ENCODE measurements at regions not wholly inside any gene's neighbourhood (a gene's known extent, or its start where the extent isn't known, plus 50 kb on each side); places are given as distances from the start of the nearest gene placed in this dataset.

DNA sequence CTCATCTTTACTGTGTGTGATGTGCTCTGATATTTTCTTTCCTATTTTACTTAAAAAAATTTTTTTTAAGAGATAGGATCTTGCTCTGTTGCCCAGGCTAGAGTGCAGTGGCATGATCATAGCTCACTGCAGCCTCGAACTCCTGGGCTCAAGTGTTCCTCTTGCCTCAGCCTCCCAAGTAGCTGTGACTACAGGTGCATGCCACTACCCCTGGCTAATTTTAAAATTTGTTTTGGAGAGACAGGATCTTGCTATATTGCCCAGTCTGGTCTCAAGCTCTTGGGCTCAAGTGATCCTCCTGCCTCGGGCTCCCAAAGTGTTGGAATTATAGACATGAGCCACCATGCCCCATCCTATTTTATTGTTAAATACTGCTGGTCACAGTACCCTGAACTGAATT lies 67.4 kb downstream of the FOXD2 start:
- 79 to 86% methylated on average over 1 to 2 of the region's 2 CpGs for WGBS, 2 donors (ENCODE audit: low coverage in 1 of 2)
- Histone ChIP-seq H3K4me1 (peaks cover 0 to 18% (median 8%) of the 10 kb centered on the region in 3 donors), H3K27me3 (peaks cover 89% of the 10 kb centered on the region)

DNA sequence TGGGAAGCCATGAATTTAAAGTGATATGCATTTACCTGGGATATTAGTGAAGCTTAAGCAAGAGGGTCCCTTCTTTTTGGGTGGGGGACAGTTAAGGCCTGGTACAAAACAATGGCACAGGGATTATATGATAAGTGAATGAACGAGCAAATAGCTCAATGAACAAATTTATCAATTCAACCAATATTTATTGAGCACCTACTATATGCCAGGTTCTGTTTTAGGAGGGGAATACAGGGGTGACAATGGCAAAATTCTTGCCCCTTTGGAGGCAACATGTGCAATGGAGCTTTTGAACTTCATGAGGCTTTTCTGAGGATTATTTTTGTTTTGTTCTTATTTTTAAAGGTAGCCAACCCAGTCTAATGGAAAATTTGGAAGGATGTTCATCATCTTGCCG lies 68.2 kb downstream of the FOXD2 start:
- Histone ChIP-seq H3K4me3 (no peak overlapping the region), H3K27ac (no peak overlapping the region), H3K4me1 (peaks cover 0 to 18% (median 8%) of the 10 kb centered on the region in 3 donors), H3K9me3 (no peaks in the 10 kb centered on the region), H3K36me3 (no peaks in the 10 kb centered on the region), H3K27me3 (peaks cover 86% of the 10 kb centered on the region)
- TF ChIP-seq EP300 (IDR thresholded peaks at IDR 0.05) (no peak), POLR2A (IDR thresholded peaks at IDR 0.05) (no peak), POLR2AphosphoS5 (IDR thresholded peaks at IDR 0.05) (no peak)
- TF ChIP-seq, protein P1, sequence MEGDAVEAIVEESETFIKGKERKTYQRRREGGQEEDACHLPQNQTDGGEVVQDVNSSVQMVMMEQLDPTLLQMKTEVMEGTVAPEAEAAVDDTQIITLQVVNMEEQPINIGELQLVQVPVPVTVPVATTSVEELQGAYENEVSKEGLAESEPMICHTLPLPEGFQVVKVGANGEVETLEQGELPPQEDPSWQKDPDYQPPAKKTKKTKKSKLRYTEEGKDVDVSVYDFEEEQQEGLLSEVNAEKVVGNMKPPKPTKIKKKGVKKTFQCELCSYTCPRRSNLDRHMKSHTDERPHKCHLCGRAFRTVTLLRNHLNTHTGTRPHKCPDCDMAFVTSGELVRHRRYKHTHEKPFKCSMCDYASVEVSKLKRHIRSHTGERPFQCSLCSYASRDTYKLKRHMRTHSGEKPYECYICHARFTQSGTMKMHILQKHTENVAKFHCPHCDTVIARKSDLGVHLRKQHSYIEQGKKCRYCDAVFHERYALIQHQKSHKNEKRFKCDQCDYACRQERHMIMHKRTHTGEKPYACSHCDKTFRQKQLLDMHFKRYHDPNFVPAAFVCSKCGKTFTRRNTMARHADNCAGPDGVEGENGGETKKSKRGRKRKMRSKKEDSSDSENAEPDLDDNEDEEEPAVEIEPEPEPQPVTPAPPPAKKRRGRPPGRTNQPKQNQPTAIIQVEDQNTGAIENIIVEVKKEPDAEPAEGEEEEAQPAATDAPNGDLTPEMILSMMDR (IDR thresholded peaks at IDR 0.05) = no peak
- no peak for ATAC-seq
- 86 to 89% methylated on average over 2 of the region's 2 CpGs for WGBS, 2 donors (ENCODE audit: low coverage in 1 of 2)

More for the DNA sequence above, 67.4 kb downstream of the FOXD2 start:
- no peak overlapping the region for H3K27ac ChIP-seq
- no peak overlapping the region for H3K4me3 ChIP-seq
- no peak for ATAC-seq
- no peaks in the 10 kb centered on the region for H3K9me3 ChIP-seq
- TF ChIP-seq POLR2AphosphoS5 (IDR thresholded peaks at IDR 0.05) (no peak), POLR2A (IDR thresholded peaks at IDR 0.05) (no peak)
- TF ChIP-seq, protein P1 (IDR thresholded peaks at IDR 0.05) = no peak
- H3K36me3 ChIP-seq = no peaks in the 10 kb centered on the region

DNA sequence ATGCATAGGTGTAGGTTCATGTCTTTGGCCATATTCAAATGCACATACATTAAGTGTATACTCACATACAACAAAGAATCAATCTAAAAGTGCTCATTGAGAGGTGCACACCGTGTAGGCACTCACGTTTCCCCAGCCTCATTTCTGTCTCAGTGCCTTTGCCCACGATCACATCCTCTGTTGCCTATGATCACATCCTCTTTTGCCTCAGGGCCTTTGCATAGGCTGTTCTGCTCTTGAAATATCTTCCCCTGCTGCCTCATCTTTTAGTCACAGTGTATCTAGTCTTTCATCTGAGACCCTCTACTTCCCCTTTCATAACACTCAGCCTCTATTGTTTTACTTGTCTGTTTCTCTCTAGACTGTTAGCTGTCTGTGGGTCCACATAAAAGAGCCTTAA lies 69.3 kb downstream of the FOXD2 start:
- Histone ChIP-seq H3K27ac (no peak overlapping the region), H3K36me3 (no peaks in the 10 kb centered on the region), H3K4me1 (peaks cover 0 to 18% (median 8%) of the 10 kb centered on the region in 3 donors), H3K9me3 (no peaks in the 10 kb centered on the region), H3K4me3 (no peak overlapping the region), H3K27me3 (peaks cover 85% of the 10 kb centered on the region)
- TF ChIP-seq, protein P1 (IDR thresholded peaks at IDR 0.05) = no peak
- no peak for TF ChIP-seq POLR2A (IDR thresholded peaks at IDR 0.05)
- no peak for TF ChIP-seq POLR2AphosphoS5 (IDR thresholded peaks at IDR 0.05)
- no peak for TF ChIP-seq EP300 (IDR thresholded peaks at IDR 0.05)
- ATAC-seq = no peak
- 84 to 89% methylated on average over 3 of the region's 3 CpGs for WGBS, 2 donors (ENCODE audit: low coverage in 1 of 2)

DNA sequence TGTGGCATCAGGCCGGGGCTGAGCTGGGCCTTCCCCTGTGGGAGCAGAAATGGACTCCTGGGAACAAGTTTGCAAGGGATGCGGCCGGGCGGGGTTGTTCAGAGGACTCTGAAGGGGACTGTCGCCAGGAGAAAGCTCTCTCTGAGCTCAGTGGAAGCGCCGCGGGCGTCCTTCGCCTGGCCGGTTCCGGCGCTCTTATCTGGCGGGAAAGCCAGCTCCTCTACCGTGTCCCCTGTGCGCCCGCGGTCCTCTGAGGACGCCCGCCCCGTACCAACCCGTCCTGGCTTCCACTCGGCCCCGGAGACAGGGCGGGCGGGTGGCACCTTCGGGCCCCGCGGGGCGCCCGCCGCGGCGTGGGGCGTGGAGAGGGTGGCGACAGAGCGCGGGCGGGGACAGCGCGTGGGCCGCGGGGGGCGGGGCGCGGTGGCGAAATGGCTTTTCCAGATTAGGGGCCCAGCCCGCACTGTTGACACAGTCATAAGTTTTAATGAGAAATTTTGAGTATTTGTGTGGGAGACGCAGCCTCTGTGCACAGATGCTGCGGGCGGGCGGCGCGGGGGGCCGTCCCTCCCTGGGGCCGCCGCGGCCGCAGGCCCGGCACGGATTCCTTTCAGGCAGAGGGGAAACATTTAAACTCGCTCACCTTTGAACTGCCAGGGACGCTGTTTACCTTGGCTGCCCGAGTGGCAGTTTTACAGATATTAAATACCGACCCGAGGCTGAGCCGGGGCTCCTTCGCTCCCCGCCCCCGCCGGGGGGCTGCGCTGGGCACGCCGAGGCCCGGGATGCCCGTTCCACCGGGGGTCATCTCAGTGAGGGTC lies 70.2 kb downstream of the FOXD2 start:
- Histone ChIP-seq H3K9me3 (peaks cover 0 to 2% (median 0%) of the 10 kb centered on the region in 3 donors), H3K36me3 (no peaks in the 10 kb centered on the region), H3K4me3 (peak overlapping the region; percentile 29 to 59), H3K4me1 (peaks cover 0 to 18% (median 8%) of the 10 kb centered on the region in 3 donors), H3K27ac (peak overlapping the region in 1 of 4 donors; percentile 13), H3K27me3 (peaks cover 86% of the 10 kb centered on the region)
- TF ChIP-seq POLR2AphosphoS5 (IDR thresholded peaks at IDR 0.05) (no peak), POLR2A (IDR thresholded peaks at IDR 0.05) (no peak), EP300 (IDR thresholded peaks at IDR 0.05) (no peak)
- TF ChIP-seq, protein P1 (IDR thresholded peaks at IDR 0.05) = no peak
- ATAC-seq = peak; percentile 55
- WGBS, 2 donors (ENCODE audit: low coverage in 1 of 2) = 0% methylated on average over 3 to 4 of the region's 77 CpGs

Measured in gastroesophageal sphincter (tissue), 4 donors.